ENCODE measurements at regions not wholly inside any gene's neighbourhood (a gene's known extent, or its start where the extent isn't known, plus 50 kb on each side); places are given as distances from the start of the nearest gene placed in this dataset.

GRCh38 chr9:11757408-11757807 lies 935.8 kb upstream of the TYRP1 start:
- H3K27ac Mint-ChIP-seq (ENCODE audit: unreplicated experiment) = no peak overlapping the region

GRCh38 chr9:11758016-11758415 lies 935.2 kb upstream of the TYRP1 start:
- no peak for DNase-seq (ENCODE audit: low spot score)
- Mint-ChIP-seq H3K27me3 (ENCODE audit: unreplicated experiment) (no peaks in the 10 kb centered on the region), H3K4me1 (ENCODE audit: unreplicated experiment) (no peaks in the 10 kb centered on the region), H3K27ac (ENCODE audit: unreplicated experiment) (no peak overlapping the region), H3K9me3 (ENCODE audit: unreplicated experiment) (no peaks in the 10 kb centered on the region), H3K36me3 (ENCODE audit: low read depth, unreplicated experiment) (no peaks in the 10 kb centered on the region), H3K4me3 (ENCODE audit: unreplicated experiment) (no peak overlapping the region)
- no peak for TF ChIP-seq CTCF (IDR thresholded peaks at IDR 0.05; ENCODE audit: unreplicated experiment)

More at GRCh38 chr9:11757408-11757807, 935.8 kb upstream of the TYRP1 start:
- no peak for TF ChIP-seq CTCF (IDR thresholded peaks at IDR 0.05; ENCODE audit: unreplicated experiment)
- no peak for DNase-seq (ENCODE audit: low spot score)
- no peaks in the 10 kb centered on the region for H3K36me3 Mint-ChIP-seq (ENCODE audit: low read depth, unreplicated experiment)
- H3K4me1 Mint-ChIP-seq (ENCODE audit: unreplicated experiment) = no peaks in the 10 kb centered on the region
- H3K27me3 Mint-ChIP-seq (ENCODE audit: unreplicated experiment) = no peaks in the 10 kb centered on the region
- H3K4me3 Mint-ChIP-seq (ENCODE audit: unreplicated experiment) = no peak overlapping the region
- no peaks in the 10 kb centered on the region for H3K9me3 Mint-ChIP-seq (ENCODE audit: unreplicated experiment)

- no peak for DNase-seq (ENCODE audit: low spot score)
- peaks cover 4% of the 10 kb centered on the region for H3K4me1 Mint-ChIP-seq (ENCODE audit: unreplicated experiment)
- no peak overlapping the region for H3K4me3 Mint-ChIP-seq (ENCODE audit: unreplicated experiment)
- no peak overlapping the region for H3K27ac Mint-ChIP-seq (ENCODE audit: unreplicated experiment)
- no peaks in the 10 kb centered on the region for H3K27me3 Mint-ChIP-seq (ENCODE audit: unreplicated experiment)
- H3K9me3 Mint-ChIP-seq (ENCODE audit: unreplicated experiment) = no peaks in the 10 kb centered on the region
- no peaks in the 10 kb centered on the region for H3K36me3 Mint-ChIP-seq (ENCODE audit: low read depth, unreplicated experiment)
- TF ChIP-seq CTCF (IDR thresholded peaks at IDR 0.05; ENCODE audit: unreplicated experiment) = no peak
Measured at GRCh38 chr9:11779971-11780370, 913.2 kb upstream of the TYRP1 start.

GRCh38 chr9:11792870-11793269 lies 900.3 kb upstream of the TYRP1 start:
- no peak overlapping the region for H3K27ac Mint-ChIP-seq (ENCODE audit: unreplicated experiment)
- H3K27me3 Mint-ChIP-seq (ENCODE audit: unreplicated experiment) = peaks cover 1% of the 10 kb centered on the region
- no peaks in the 10 kb centered on the region for H3K9me3 Mint-ChIP-seq (ENCODE audit: unreplicated experiment)
- DNase-seq (ENCODE audit: low spot score) = no peak
- TF ChIP-seq CTCF (IDR thresholded peaks at IDR 0.05; ENCODE audit: unreplicated experiment) = no peak
- H3K4me3 Mint-ChIP-seq (ENCODE audit: unreplicated experiment) = no peak overlapping the region
- H3K4me1 Mint-ChIP-seq (ENCODE audit: unreplicated experiment) = no peaks in the 10 kb centered on the region
- no peaks in the 10 kb centered on the region for H3K36me3 Mint-ChIP-seq (ENCODE audit: low read depth, unreplicated experiment)

- Mint-ChIP-seq H3K27me3 (ENCODE audit: unreplicated experiment) (peaks cover 1% of the 10 kb centered on the region), H3K4me3 (ENCODE audit: unreplicated experiment) (no peak overlapping the region), H3K9me3 (ENCODE audit: unreplicated experiment) (no peaks in the 10 kb centered on the region), H3K4me1 (ENCODE audit: unreplicated experiment) (no peaks in the 10 kb centered on the region), H3K36me3 (ENCODE audit: low read depth, unreplicated experiment) (no peaks in the 10 kb centered on the region), H3K27ac (ENCODE audit: unreplicated experiment) (no peak overlapping the region)
- no peak for DNase-seq (ENCODE audit: low spot score)
- TF ChIP-seq CTCF (IDR thresholded peaks at IDR 0.05; ENCODE audit: unreplicated experiment) = no peak
Measured at GRCh38 chr9:11794984-11795383, 898.2 kb upstream of the TYRP1 start.
